SK-N-SH treated with all-trans-retinoic acid at 6 μM for 48 hours (cell line): ENCODE measurements at regions not wholly inside any gene's neighbourhood (a gene's known extent, or its start where the extent isn't known, plus 50 kb on each side); places are given as distances from the start of the nearest gene placed in this dataset.

Experiments
- ATAC-seq: fragments of 200-7000 bp; cut with Tn5 transposase; 3 replicates; pipeline ENCODE4 v1.9.1; 2020; ENCODE audit warnings: mild to moderate bottlenecking, moderate library complexity
- ARNTL ChIP-seq: fragments of 450-650 bp; formaldehyde crosslinking; IDR thresholded peaks from 2 replicates; pipeline ENCODE4 v1.5.0; 2020; ENCODE audit warnings: low read depth, mild to moderate bottlenecking, moderate library complexity, borderline replicate concordance
- BACH2 ChIP-seq: fragments of 250-450 bp; sonication (Bioruptor Pico); IDR thresholded peaks from 2 replicates; pipeline ENCODE4 v1.9.0; 2021; ENCODE audit warnings: mild to moderate bottlenecking, borderline replicate concordance
- CSDC2 ChIP-seq: fragments of 250-450 bp; sonication (Bioruptor Pico); IDR thresholded peaks from 2 replicates; pipeline ENCODE4 v1.5.0; 2020; ENCODE audit warnings: mild to moderate bottlenecking, moderate library complexity
- ESRRG ChIP-seq: fragments of 250-450 bp; sonication (Bioruptor Pico); IDR thresholded peaks from 2 replicates; pipeline ENCODE4 v1.6.1; 2021; ENCODE audit warnings: mild to moderate bottlenecking
- GLIS3 ChIP-seq: fragments of 250-450 bp; sonication (Bioruptor Pico); IDR thresholded peaks from 2 replicates; pipeline ENCODE4 v1.5.0; 2020; ENCODE audit warnings: mild to moderate bottlenecking, moderate library complexity
- ISL1 ChIP-seq: fragments of 250-450 bp; sonication (Bioruptor Pico); IDR thresholded peaks from 2 replicates; pipeline ENCODE4 v2.1.2; 2022; ENCODE audit warnings: mild to moderate bottlenecking, moderate library complexity
- OSR1 ChIP-seq: fragments of 250-450 bp; sonication (Bioruptor Pico); IDR thresholded peaks from 2 replicates; pipeline ENCODE4 v1.8.0; 2022; ENCODE audit warnings: moderate library complexity, mild to moderate bottlenecking, inconsistent platforms
- PPARA ChIP-seq: fragments of 250-450 bp; sonication (Bioruptor Pico); IDR thresholded peaks from 2 replicates; pipeline ENCODE4 v1.5.0; 2020; ENCODE audit warnings: mild to moderate bottlenecking, borderline replicate concordance
- RARB ChIP-seq: fragments of 250-450 bp; sonication (Bioruptor Pico); IDR thresholded peaks from 2 replicates; pipeline ENCODE4 v1.8.0; 2021; ENCODE audit warnings: mild to moderate bottlenecking, moderate library complexity
- TCF4 ChIP-seq: fragments of 250-450 bp; sonication (Bioruptor Pico); IDR thresholded peaks from 2 replicates; pipeline ENCODE4 v1.8.0; 2021; ENCODE audit warnings: mild to moderate bottlenecking, moderate library complexity, borderline replicate concordance
- TOX ChIP-seq: fragments of 250-450 bp; sonication (Bioruptor Pico); IDR thresholded peaks from 2 replicates; pipeline ENCODE4 v1.8.0; 2021; ENCODE audit warnings: mild to moderate bottlenecking, moderate library complexity, borderline replicate concordance
- ZC3H10 ChIP-seq: fragments of 250-450 bp; sonication (Bioruptor Pico); IDR thresholded peaks from 2 replicates; pipeline ENCODE4 v1.5.1; 2021; ENCODE audit warnings: mild to moderate bottlenecking, moderate library complexity
- ZFP3 ChIP-seq: fragments of 250-450 bp; sonication (Bioruptor Pico); IDR thresholded peaks from 2 replicates; pipeline ENCODE4 v1.5.0; 2020; ENCODE audit warnings: mild to moderate bottlenecking, moderate library complexity
- ZFP30 ChIP-seq: fragments of 450-650 bp; formaldehyde crosslinking; IDR thresholded peaks from 2 replicates; pipeline ENCODE4 v1.5.0; 2022; ENCODE audit warnings: mild to moderate bottlenecking, moderate library complexity
- ZNF70 ChIP-seq: fragments of 450-650 bp; formaldehyde crosslinking; IDR thresholded peaks from 2 replicates; pipeline ENCODE4 v1.5.0; 2020; ENCODE audit warnings: mild to moderate bottlenecking, moderate library complexity
- ZNF8 ChIP-seq: fragments of 450-650 bp; formaldehyde crosslinking; IDR thresholded peaks from 2 replicates; pipeline ENCODE4 v1.5.0; 2020; ENCODE audit warnings: mild to moderate bottlenecking, moderate library complexity
- TF ChIP-seq, protein P1 (sequence below): fragments of 250-450 bp; sonication (Bioruptor Pico); IDR thresholded peaks from 2 replicates; pipeline ENCODE4 v1.8.0; 2021; ENCODE audit warnings: low read depth, mild to moderate bottlenecking, moderate library complexity, borderline replicate concordance
- TF ChIP-seq, protein P2 (sequence below): fragments of 250-450 bp; sonication (Bioruptor Pico); IDR thresholded peaks from 2 replicates; pipeline ENCODE4 v1.5.0; 2020; ENCODE audit warnings: mild to moderate bottlenecking, moderate library complexity
- TF ChIP-seq, protein P3 (sequence below): fragments of 250-450 bp; sonication (Bioruptor Pico); IDR thresholded peaks from 2 replicates; pipeline ENCODE4 v1.5.1; 2020; ENCODE audit warnings: low read depth, mild to moderate bottlenecking, moderate library complexity
- TF ChIP-seq, protein P4 (sequence below): fragments of 250-450 bp; sonication (Bioruptor Pico); IDR thresholded peaks from 2 replicates; pipeline ENCODE4 v1.5.1; 2021; ENCODE audit warnings: mild to moderate bottlenecking, moderate library complexity
- TF ChIP-seq, protein P5 (sequence below): fragments of 250-450 bp; sonication (Bioruptor Pico); IDR thresholded peaks from 2 replicates; pipeline ENCODE4 v1.8.0; 2020; ENCODE audit warnings: mild to moderate bottlenecking, moderate library complexity, borderline replicate concordance

DNA sequence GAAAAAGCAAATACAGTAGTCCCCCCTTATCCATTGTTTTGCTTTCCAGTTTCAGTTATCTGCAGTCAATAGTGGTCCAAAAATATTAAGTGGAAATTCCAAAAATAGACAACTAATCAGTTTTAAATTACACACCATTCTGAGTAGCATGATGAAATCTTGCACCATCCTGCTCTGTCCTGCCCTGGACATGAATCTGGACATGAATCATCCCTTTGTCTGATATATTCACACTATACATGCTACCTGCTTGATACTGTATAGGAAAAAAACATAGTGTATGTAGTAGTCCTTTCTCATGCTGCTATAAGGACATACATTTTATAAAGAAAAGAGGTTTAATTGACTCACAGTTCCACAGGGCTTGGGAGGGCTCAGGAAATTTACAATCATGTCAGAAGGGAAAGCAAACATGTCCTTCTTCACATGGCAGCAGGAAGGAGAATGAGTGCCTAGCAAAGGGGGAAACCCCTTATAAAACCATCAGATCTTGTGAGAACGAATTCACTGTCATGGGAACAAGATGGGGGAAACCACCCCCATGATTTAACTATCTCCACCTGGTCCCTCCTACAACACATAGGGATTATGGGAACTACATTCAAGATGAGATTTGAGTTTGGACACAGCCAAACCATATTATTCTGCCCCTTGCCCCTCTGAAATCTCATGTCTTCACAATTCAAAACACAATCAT, 153.9 kb downstream of the ARRDC3 start:
- TF ChIP-seq, protein P1, sequence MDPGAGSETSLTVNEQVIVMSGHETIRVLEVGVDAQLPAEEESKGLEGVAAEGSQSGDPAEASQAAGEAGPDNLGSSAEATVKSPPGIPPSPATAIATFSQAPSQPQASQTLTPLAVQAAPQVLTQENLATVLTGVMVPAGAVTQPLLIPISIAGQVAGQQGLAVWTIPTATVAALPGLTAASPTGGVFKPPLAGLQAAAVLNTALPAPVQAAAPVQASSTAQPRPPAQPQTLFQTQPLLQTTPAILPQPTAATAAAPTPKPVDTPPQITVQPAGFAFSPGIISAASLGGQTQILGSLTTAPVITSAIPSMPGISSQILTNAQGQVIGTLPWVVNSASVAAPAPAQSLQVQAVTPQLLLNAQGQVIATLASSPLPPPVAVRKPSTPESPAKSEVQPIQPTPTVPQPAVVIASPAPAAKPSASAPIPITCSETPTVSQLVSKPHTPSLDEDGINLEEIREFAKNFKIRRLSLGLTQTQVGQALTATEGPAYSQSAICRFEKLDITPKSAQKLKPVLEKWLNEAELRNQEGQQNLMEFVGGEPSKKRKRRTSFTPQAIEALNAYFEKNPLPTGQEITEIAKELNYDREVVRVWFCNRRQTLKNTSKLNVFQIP (CRISPR knock-in tag): no peak
- TF ChIP-seq, protein P2, sequence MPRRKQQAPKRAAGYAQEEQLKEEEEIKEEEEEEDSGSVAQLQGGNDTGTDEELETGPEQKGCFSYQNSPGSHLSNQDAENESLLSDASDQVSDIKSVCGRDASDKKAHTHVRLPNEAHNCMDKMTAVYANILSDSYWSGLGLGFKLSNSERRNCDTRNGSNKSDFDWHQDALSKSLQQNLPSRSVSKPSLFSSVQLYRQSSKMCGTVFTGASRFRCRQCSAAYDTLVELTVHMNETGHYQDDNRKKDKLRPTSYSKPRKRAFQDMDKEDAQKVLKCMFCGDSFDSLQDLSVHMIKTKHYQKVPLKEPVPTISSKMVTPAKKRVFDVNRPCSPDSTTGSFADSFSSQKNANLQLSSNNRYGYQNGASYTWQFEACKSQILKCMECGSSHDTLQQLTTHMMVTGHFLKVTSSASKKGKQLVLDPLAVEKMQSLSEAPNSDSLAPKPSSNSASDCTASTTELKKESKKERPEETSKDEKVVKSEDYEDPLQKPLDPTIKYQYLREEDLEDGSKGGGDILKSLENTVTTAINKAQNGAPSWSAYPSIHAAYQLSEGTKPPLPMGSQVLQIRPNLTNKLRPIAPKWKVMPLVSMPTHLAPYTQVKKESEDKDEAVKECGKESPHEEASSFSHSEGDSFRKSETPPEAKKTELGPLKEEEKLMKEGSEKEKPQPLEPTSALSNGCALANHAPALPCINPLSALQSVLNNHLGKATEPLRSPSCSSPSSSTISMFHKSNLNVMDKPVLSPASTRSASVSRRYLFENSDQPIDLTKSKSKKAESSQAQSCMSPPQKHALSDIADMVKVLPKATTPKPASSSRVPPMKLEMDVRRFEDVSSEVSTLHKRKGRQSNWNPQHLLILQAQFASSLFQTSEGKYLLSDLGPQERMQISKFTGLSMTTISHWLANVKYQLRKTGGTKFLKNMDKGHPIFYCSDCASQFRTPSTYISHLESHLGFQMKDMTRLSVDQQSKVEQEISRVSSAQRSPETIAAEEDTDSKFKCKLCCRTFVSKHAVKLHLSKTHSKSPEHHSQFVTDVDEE (CRISPR knock-in tag): no peak
- no peak for TF ChIP-seq ZNF70 (CRISPR knock-in tag)
- TF ChIP-seq OSR1 (CRISPR knock-in tag): no peak
- TF ChIP-seq, protein P3, sequence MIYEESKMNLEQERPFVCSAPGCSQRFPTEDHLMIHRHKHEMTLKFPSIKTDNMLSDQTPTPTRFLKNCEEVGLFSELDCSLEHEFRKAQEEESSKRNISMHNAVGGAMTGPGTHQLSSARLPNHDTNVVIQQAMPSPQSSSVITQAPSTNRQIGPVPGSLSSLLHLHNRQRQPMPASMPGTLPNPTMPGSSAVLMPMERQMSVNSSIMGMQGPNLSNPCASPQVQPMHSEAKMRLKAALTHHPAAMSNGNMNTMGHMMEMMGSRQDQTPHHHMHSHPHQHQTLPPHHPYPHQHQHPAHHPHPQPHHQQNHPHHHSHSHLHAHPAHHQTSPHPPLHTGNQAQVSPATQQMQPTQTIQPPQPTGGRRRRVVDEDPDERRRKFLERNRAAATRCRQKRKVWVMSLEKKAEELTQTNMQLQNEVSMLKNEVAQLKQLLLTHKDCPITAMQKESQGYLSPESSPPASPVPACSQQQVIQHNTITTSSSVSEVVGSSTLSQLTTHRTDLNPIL (CRISPR knock-in tag): no peak
- no peak for TF ChIP-seq ESRRG (CRISPR knock-in tag)
- no peak for TF ChIP-seq GLIS3
- no peak for TF ChIP-seq ZC3H10 (CRISPR knock-in tag)
- TF ChIP-seq RARB: no peak
- TF ChIP-seq ISL1: no peak
- TF ChIP-seq TOX (CRISPR knock-in tag): no peak

DNA sequence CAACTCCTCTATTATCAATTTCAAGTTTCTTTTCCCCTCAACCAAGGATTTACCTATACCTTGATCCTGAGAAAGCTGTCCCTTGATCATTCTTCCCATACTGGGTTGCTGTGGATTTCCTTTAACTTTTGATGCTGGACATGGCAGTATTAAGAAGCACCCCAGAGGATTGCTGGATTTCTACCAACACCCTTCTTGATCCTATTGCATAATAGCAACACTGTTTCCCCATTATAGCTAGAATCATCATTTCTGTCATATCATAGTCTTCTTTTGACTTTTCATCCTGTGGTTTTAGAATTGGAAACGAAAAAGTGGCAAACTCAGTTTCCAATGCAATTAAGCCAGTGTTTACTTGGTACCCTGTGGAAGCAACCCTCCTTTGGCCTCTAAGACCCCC, 154.9 kb downstream of the ARRDC3 start:
- ATAC-seq: no peak
- TF ChIP-seq CSDC2 (CRISPR knock-in tag) (no peak), ZC3H10 (CRISPR knock-in tag) (no peak), ZFP3 (CRISPR knock-in tag) (no peak), ZFP30 (CRISPR knock-in tag) (no peak), ISL1 (no peak), TCF4 (CRISPR knock-in tag) (no peak), BACH2 (CRISPR knock-in tag) (no peak), ZNF8 (no peak), RARB (no peak), GLIS3 (no peak), ARNTL (CRISPR knock-in tag) (no peak), PPARA (CRISPR knock-in tag) (no peak), ESRRG (CRISPR knock-in tag) (no peak), ZNF70 (CRISPR knock-in tag) (no peak)
- TF ChIP-seq, protein P4, sequence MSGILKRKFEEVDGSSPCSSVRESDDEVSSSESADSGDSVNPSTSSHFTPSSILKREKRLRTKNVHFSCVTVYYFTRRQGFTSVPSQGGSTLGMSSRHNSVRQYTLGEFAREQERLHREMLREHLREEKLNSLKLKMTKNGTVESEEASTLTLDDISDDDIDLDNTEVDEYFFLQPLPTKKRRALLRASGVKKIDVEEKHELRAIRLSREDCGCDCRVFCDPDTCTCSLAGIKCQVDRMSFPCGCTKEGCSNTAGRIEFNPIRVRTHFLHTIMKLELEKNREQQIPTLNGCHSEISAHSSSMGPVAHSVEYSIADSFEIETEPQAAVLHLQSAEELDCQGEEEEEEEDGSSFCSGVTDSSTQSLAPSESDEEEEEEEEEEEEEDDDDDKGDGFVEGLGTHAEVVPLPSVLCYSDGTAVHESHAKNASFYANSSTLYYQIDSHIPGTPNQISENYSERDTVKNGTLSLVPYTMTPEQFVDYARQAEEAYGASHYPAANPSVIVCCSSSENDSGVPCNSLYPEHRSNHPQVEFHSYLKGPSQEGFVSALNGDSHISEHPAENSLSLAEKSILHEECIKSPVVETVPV (CRISPR knock-in tag): no peak
- TF ChIP-seq, protein P1 (CRISPR knock-in tag): no peak
- TF ChIP-seq, protein P2 (CRISPR knock-in tag): no peak
- TF ChIP-seq, protein P3 (CRISPR knock-in tag): no peak
- TF ChIP-seq, protein P5, sequence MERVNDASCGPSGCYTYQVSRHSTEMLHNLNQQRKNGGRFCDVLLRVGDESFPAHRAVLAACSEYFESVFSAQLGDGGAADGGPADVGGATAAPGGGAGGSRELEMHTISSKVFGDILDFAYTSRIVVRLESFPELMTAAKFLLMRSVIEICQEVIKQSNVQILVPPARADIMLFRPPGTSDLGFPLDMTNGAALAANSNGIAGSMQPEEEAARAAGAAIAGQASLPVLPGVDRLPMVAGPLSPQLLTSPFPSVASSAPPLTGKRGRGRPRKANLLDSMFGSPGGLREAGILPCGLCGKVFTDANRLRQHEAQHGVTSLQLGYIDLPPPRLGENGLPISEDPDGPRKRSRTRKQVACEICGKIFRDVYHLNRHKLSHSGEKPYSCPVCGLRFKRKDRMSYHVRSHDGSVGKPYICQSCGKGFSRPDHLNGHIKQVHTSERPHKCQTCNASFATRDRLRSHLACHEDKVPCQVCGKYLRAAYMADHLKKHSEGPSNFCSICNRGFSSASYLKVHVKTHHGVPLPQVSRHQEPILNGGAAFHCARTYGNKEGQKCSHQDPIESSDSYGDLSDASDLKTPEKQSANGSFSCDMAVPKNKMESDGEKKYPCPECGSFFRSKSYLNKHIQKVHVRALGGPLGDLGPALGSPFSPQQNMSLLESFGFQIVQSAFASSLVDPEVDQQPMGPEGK (CRISPR knock-in tag): no peak

More for the DNA sequence above, 153.9 kb downstream of the ARRDC3 start:
- ATAC-seq: no peak
